H1 (cell line): ENCODE measurements at regions not wholly inside any gene's neighbourhood (a gene's known extent, or its start where the extent isn't known, plus 50 kb on each side); places are given as distances from the start of the nearest gene placed in this dataset.

ENCODE experiments used
- CTCF ChIA-PET: fragments of 300-600 bp; sonication (Branson Sonifier 250); formaldehyde crosslinking; loops from one replicate; lab custom pipeline; 2021; ENCODE audit not compliant: partially characterized antibody; lab: Charles Lee
- POLR2A ChIA-PET: fragments of 300-600 bp; sonication (Branson Sonifier 250); formaldehyde crosslinking; loops from one replicate; lab custom pipeline; 2021; ENCODE audit warnings: inconsistent platforms; ENCODE audit not compliant: partially characterized antibody; lab: Charles Lee
- DNase-seq, 2 experiments: peaks; one replicate each; pipeline versions ENCODE4 v3.0.0 to v3.0.0-alpha.2; 2010 to 2022; ENCODE audit warnings: low spot score in 2 of 2, low read depth in 1 of 2, mixed read lengths in 1 of 2
- FAIRE-seq: peaks from 2 replicates; lab custom pipeline; 2011; peaks lifted over from hg19 to GRCh38; lab: Jason Lieb, UNC
- H2AFZ ChIP-seq: 2 replicates; pipeline ENCODE4 v1.8.1; 2012; ENCODE audit warnings: low read length, inconsistent platforms
- H2AK5ac ChIP-seq: 2 replicates; pipeline ENCODE4 v1.6.1; 2013; ENCODE audit warnings: low read depth, low read length
- H2BK120ac ChIP-seq: replicated peaks from 2 replicates; pipeline ENCODE3; 2013; ENCODE audit warnings: low read depth, low read length, inconsistent platforms
- H2BK12ac ChIP-seq: 2 replicates; pipeline ENCODE4 v1.6.1; 2013; ENCODE audit warnings: low read depth, low read length
- H2BK15ac ChIP-seq: 2 replicates; pipeline ENCODE4 v1.6.1; 2013; ENCODE audit warnings: low read length
- H2BK20ac ChIP-seq: 2 replicates; pipeline ENCODE4 v1.6.1; 2013; ENCODE audit warnings: low read length
- H2BK5ac ChIP-seq: 2 replicates; pipeline ENCODE4 v1.6.1; 2013; ENCODE audit warnings: low read depth, low read length
- H3K14ac ChIP-seq: 2 replicates; pipeline ENCODE4 v1.6.1; 2013; ENCODE audit warnings: inconsistent platforms; ENCODE audit not compliant: insufficient read length
- H3K18ac ChIP-seq: 2 replicates; pipeline ENCODE4 v1.6.1; 2013; ENCODE audit warnings: low read length; ENCODE audit errors: extremely low read depth
- H3K23ac ChIP-seq: 2 replicates; pipeline ENCODE4 v1.6.1; 2013; ENCODE audit warnings: inconsistent platforms; ENCODE audit not compliant: insufficient read length
- H3K23me2 ChIP-seq: 2 replicates; pipeline ENCODE4 v1.6.1; 2013; ENCODE audit warnings: low read depth, low read length
- H3K27ac ChIP-seq: 2 replicates; pipeline ENCODE4 v1.6.1; 2011; ENCODE audit warnings: low read depth, low read length, inconsistent platforms
- H3K27me3 ChIP-seq, 4 experiments: replicated peaks in 1 of 4; 1 replicate in 1 of 4; 2 replicates in 3 of 4; pipeline versions ENCODE4 v1.6.1 to v1.8.1; 2011 to 2013; ENCODE audit warnings: low read length in 3 of 4, mild to moderate bottlenecking in 3 of 4, inconsistent platforms in 2 of 4, mixed read lengths in 2 of 4, moderate library complexity in 1 of 4; ENCODE audit not compliant: control insufficient read depth in 3 of 4, insufficient read depth in 3 of 4; ENCODE audit errors: extremely low read depth in 1 of 4
- H3K36me3 ChIP-seq, 4 experiments: 2 replicates each; pipeline versions ENCODE4 v1.6.1 to v1.8.1; 2011 to 2013; ENCODE audit warnings: mild to moderate bottlenecking in 4 of 4, low read length in 3 of 4, moderate library complexity in 2 of 4, control low read depth in 1 of 4, inconsistent platforms in 1 of 4; ENCODE audit not compliant: insufficient read depth in 4 of 4, control insufficient read depth in 2 of 4
- H3K4ac ChIP-seq: replicated peaks from 2 replicates; pipeline ENCODE3; 2013; ENCODE audit warnings: low read length, low read depth, mixed read lengths, inconsistent platforms; ENCODE audit not compliant: insufficient read length
- H3K4me1 ChIP-seq, 4 experiments: replicated peaks in 1 of 4; 1 replicate in 1 of 4; 2 replicates in 3 of 4; pipeline versions ENCODE4 v1.6.1 to v1.8.1; 2011 to 2013; ENCODE audit warnings: low read length in 3 of 4, inconsistent platforms in 2 of 4, mixed read lengths in 1 of 4; ENCODE audit not compliant: insufficient read depth in 4 of 4, control insufficient read depth in 3 of 4
- H3K4me2 ChIP-seq, 2 experiments: 2 replicates each; pipeline versions ENCODE4 v1.6.1 to v1.8.1; 2011 to 2013; ENCODE audit warnings: low read depth in 2 of 2, low read length in 2 of 2, control low read depth in 1 of 2, inconsistent platforms in 1 of 2, mild to moderate bottlenecking in 1 of 2; ENCODE audit not compliant: insufficient read depth in 1 of 2
- H3K4me3 ChIP-seq, 4 experiments: fragments of 200-600, 300-600 bp in 1 of 4; sonication (generic), shearing (Covaris generic), sonication (Bioruptor Twin) in 1 of 4; 2 replicates each; pipeline versions ENCODE4 v1.5.1 to v1.8.1; 2011 to 2016; ENCODE audit warnings: low read length in 4 of 4, low read depth in 3 of 4, control low read depth in 2 of 4, inconsistent platforms in 2 of 4, mild to moderate bottlenecking in 2 of 4, mixed read lengths in 1 of 4, moderate library complexity in 1 of 4; ENCODE audit not compliant: insufficient read depth in 2 of 4; ENCODE audit errors: extremely low read depth in 1 of 4
- H3K56ac ChIP-seq: replicated peaks from 2 replicates; pipeline ENCODE3; 2013; ENCODE audit warnings: low read depth, mild to moderate bottlenecking, mixed read lengths, low read length, inconsistent platforms; ENCODE audit not compliant: insufficient read length
- H3K79me1 ChIP-seq: 2 replicates; pipeline ENCODE4 v1.6.1; 2013; ENCODE audit warnings: low read depth, low read length, control low read depth
- H3K79me2 ChIP-seq, 2 experiments: 2 replicates each; pipeline versions ENCODE4 v1.6.1 to v1.8.1; 2012 to 2013; ENCODE audit warnings: low read length in 2 of 2, mild to moderate bottlenecking in 2 of 2, inconsistent platforms in 1 of 2; ENCODE audit not compliant: insufficient read depth in 2 of 2, control insufficient read depth in 1 of 2
- H3K9ac ChIP-seq, 4 experiments: replicated peaks in 1 of 4; 1 replicate in 1 of 4; 2 replicates in 3 of 4; pipeline versions ENCODE4 v1.6.1 to v1.8.1; 2011 to 2013; ENCODE audit warnings: low read depth in 3 of 4, low read length in 3 of 4, control low read depth in 2 of 4, mild to moderate bottlenecking in 2 of 4, moderate library complexity in 2 of 4, inconsistent platforms in 1 of 4; ENCODE audit errors: extremely low read depth in 1 of 4
- H3K9me3 ChIP-seq, 2 experiments: 2 replicates each; pipeline versions ENCODE4 v1.6.1 to v1.8.1; 2012 to 2013; ENCODE audit warnings: mild to moderate bottlenecking in 2 of 2, moderate library complexity in 2 of 2, control low read depth in 1 of 2, inconsistent platforms in 1 of 2, low read depth in 1 of 2, low read length in 1 of 2, mixed read lengths in 1 of 2; ENCODE audit not compliant: insufficient read depth in 2 of 2
- H4K20me1 ChIP-seq, 2 experiments: replicated peaks in 1 of 2; 2 replicates each; pipeline versions ENCODE3 to v1.8.1; 2011 to 2013; ENCODE audit warnings: inconsistent platforms in 2 of 2, low read length in 2 of 2, mild to moderate bottlenecking in 1 of 2; ENCODE audit not compliant: insufficient read depth in 2 of 2, control insufficient read depth in 1 of 2
- H4K5ac ChIP-seq: 2 replicates; pipeline ENCODE4 v1.6.1; 2013; ENCODE audit warnings: low read length, low read depth, mixed read lengths, inconsistent platforms; ENCODE audit not compliant: insufficient read length
- H4K8ac ChIP-seq: 2 replicates; pipeline ENCODE4 v1.8.0; 2013; ENCODE audit warnings: mild to moderate bottlenecking, moderate library complexity, low read length, inconsistent platforms; ENCODE audit not compliant: insufficient read depth; ENCODE audit errors: extremely low read depth
- H4K91ac ChIP-seq: replicated peaks from 2 replicates; pipeline ENCODE3; 2013; ENCODE audit warnings: low read length, mixed read lengths, inconsistent platforms; ENCODE audit not compliant: insufficient read length
- CHD1 ChIP-seq: IDR thresholded peaks from 2 replicates; pipeline ENCODE4 v1.6.1; 2012; ENCODE audit warnings: low read depth, low read length, improper control_type of control experiment
- JUND ChIP-seq: IDR thresholded peaks from 2 replicates; pipeline ENCODE4 v1.6.1; 2011; ENCODE audit warnings: mild to moderate bottlenecking, improper control_type of control experiment, low read length
- NANOG ChIP-seq: IDR thresholded peaks from 2 replicates; pipeline ENCODE4 v1.6.1; 2011; ENCODE audit warnings: low read length, low read depth, mild to moderate bottlenecking, inconsistent platforms; ENCODE audit not compliant: insufficient read depth, poor library complexity, severe bottlenecking
- NRF1 ChIP-seq: IDR thresholded peaks from 2 replicates; pipeline ENCODE4 v1.6.1; 2011; ENCODE audit warnings: mild to moderate bottlenecking, low read depth, low read length, improper control_type of control experiment
- PHF8 ChIP-seq: fragments of 200-600 bp; sonication (generic); conservative IDR thresholded peaks from 2 replicates; pipeline ENCODE4 v1.7.1; 2012; ENCODE audit warnings: low read depth, mild to moderate bottlenecking, inconsistent platforms, low read length, moderate library complexity
- SIN3A ChIP-seq, 2 experiments: IDR thresholded peaks in 1 of 2; conservative IDR thresholded peaks in 1 of 2; 2 replicates each; pipeline ENCODE4 v1.6.1; 2011 to 2012; ENCODE audit warnings: low read length in 2 of 2, improper control_type of control experiment in 1 of 2, low read depth in 1 of 2, mild to moderate bottlenecking in 1 of 2
- SIRT6 ChIP-seq: IDR thresholded peaks from one replicate; pipeline ENCODE4 v1.7.1; 2012; ENCODE audit warnings: low read length, inconsistent platforms
- WGBS, 2 experiments: shearing (Covaris generic) in 1 of 2; methylation state at CpG; one replicate each; pipeline versions ENCODE4 v1.1.6 to v1.1.7; 2013 to 2015; ENCODE audit warnings: low lambda C conversion rate in 2 of 2, mixed read lengths in 2 of 2, inconsistent platforms in 1 of 2, low coverage in 1 of 2, missing lambda C conversion rate in 1 of 2; ENCODE audit not compliant: insufficient replicate concordance in 2 of 2, insufficient coverage in 1 of 2, insufficient read length in 1 of 2; ENCODE audit errors: extremely low coverage in 1 of 2, missing lambda C conversion rate in 1 of 2; 5-methylcytosine and 5-hydroxymethylcytosine counted together

DNA sequence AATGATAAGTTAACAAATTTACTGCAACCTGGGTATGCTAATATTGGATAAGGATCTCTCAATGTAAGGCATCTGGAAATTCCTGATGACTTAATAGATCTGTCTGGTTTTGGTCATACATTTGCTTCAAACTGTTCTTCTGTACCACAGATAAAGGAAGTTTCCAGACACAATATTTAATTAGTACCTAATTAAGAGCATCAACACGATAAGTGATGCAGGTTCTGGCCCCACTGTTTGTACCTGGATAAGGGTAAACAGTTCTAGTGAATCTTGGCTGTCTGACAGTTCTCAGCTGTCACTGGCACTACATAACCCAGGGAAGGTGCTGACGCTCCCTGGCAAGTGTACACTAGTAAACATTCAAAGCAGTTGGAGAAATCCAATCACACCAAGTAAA lies 165.6 kb downstream of the MZT1 start:
- Histone ChIP-seq H3K27ac (no peak overlapping the region), H3K79me2 (no peaks in the 10 kb centered on the region), H3K36me3 (no peaks in the 10 kb centered on the region), H3K4me1 (peaks cover 0 to under 1% (median 0%) of the 10 kb centered on the region in 4 experiments; a peak in 1 of 7 replicates), H4K5ac (no peak overlapping the region), H2BK120ac (no peak overlapping the region), H3K18ac (no peak overlapping the region), H3K14ac (no peak overlapping the region), H4K91ac (no peak overlapping the region), H4K20me1 (no peaks in the 10 kb centered on the region), H2AK5ac (no peak overlapping the region), H3K79me1 (no peaks in the 10 kb centered on the region), H3K56ac (no peak overlapping the region), H3K23me2 (no peaks in the 10 kb centered on the region), H2BK20ac (no peak overlapping the region), H2BK12ac (no peak overlapping the region), H3K23ac (no peak overlapping the region), H2BK15ac (no peak overlapping the region), H3K9me3 (no peaks in the 10 kb centered on the region), H4K8ac (no peak overlapping the region), H3K9ac (no peak overlapping the region), H2BK5ac (no peak overlapping the region), H3K4ac (no peak overlapping the region), H3K4me3 (no peak overlapping the region), H3K4me2 (no peak overlapping the region), H2AFZ (no peak overlapping the region), H3K27me3 (no peaks in the 10 kb centered on the region)
- DNase-seq (no peak), FAIRE-seq (no peak)
- ChIA-PET CTCF (interaction anchor here (1.2 kb wide), 1 partner anchor 130 kb away, joined by 3 read pairs; no protein-coding TSS in a partner anchor), POLR2A (no interaction called here)
- WGBS, 2 experiments: 85% methylated on average over 2 of the region's 2 CpGs; no CpG with 5 or more reads in 1 of the 2 experiments
- TF ChIP-seq SIN3A (conservative IDR thresholded peaks at IDR 0.05 in 1 of 2, IDR thresholded peaks at IDR 0.05 in 1 of 2; ENCODE audit: low read depth in 1 of 2, low read length in 2 of 2) (no peak), SIRT6 (no peak), PHF8 (no peak), NANOG (no peak), JUND (no peak), CHD1 (no peak), NRF1 (no peak)
